Fibroblast of lung (primary cell): ENCODE measurements at regions not wholly inside any gene's neighbourhood (a gene's known extent, or its start where the extent isn't known, plus 50 kb on each side); places are given as distances from the start of the nearest gene placed in this dataset.

Experiments
- DNase-seq, 2 donors: peaks; one replicate each; pipeline versions ENCODE4 v3.0.0 to v3.0.0-alpha.2; 2010; ENCODE audit warnings: low read depth in 2 of 2
- H2AFZ ChIP-seq: 2 replicates; pipeline ENCODE4 v1.5.1; 2012; ENCODE audit warnings: low read length, control low read depth, inconsistent platforms
- H3K27ac ChIP-seq: 2 replicates; pipeline ENCODE4 v1.5.1; 2011; ENCODE audit warnings: low read length, control low read depth; ENCODE audit not compliant: insufficient read depth
- H3K27me3 ChIP-seq: 2 replicates; pipeline ENCODE4 v1.5.1; 2011; ENCODE audit warnings: mild to moderate bottlenecking, low read length; ENCODE audit not compliant: control insufficient read depth, insufficient read depth
- H3K36me3 ChIP-seq: 2 replicates; pipeline ENCODE4 v1.5.1; 2011; ENCODE audit warnings: low read length; ENCODE audit not compliant: control insufficient read depth, insufficient read depth
- H3K4me1 ChIP-seq: 2 replicates; pipeline ENCODE4 v1.5.1; 2011; ENCODE audit warnings: low read length; ENCODE audit not compliant: control insufficient read depth, insufficient read depth; ENCODE audit errors: extremely low read depth
- H3K4me2 ChIP-seq: 2 replicates; pipeline ENCODE4 v1.5.1; 2011; ENCODE audit warnings: low read length, control low read depth; ENCODE audit not compliant: insufficient read depth; ENCODE audit errors: extremely low read depth
- H3K4me3 ChIP-seq, 4 experiments: fragments of 200-600 bp in 1 of 4; sonication (generic) in 1 of 4; replicated peaks in 1 of 4; 2 replicates each; pipeline ENCODE4 v1.5.1; 2011 to 2016; ENCODE audit warnings: low read length in 4 of 4, low read depth in 3 of 4, mild to moderate bottlenecking in 3 of 4, control low read depth in 2 of 4, inconsistent platforms in 1 of 4, mixed read lengths in 1 of 4; ENCODE audit not compliant: insufficient read depth in 1 of 4; ENCODE audit errors: control extremely low read depth in 1 of 4
- H3K79me2 ChIP-seq: 2 replicates; pipeline ENCODE4 v1.5.1; 2012; ENCODE audit warnings: mild to moderate bottlenecking, low read length, inconsistent platforms; ENCODE audit not compliant: control insufficient read depth, insufficient read depth
- H3K9ac ChIP-seq: 2 replicates; pipeline ENCODE4 v1.5.1; 2011; ENCODE audit warnings: mild to moderate bottlenecking, low read length, control low read depth; ENCODE audit not compliant: insufficient read depth
- H3K9me3 ChIP-seq: 2 replicates; pipeline ENCODE4 v1.5.1; 2012; ENCODE audit warnings: low read depth, low read length; ENCODE audit not compliant: control insufficient read depth, insufficient read depth
- H4K20me1 ChIP-seq: 2 replicates; pipeline ENCODE4 v1.5.1; 2011; ENCODE audit warnings: low read length; ENCODE audit not compliant: control insufficient read depth, insufficient read depth; ENCODE audit errors: extremely low read depth
- EZH2 ChIP-seq: IDR thresholded peaks from 2 replicates; pipeline ENCODE4 v1.5.1; 2012; ENCODE audit warnings: low read length, control low read depth, mild to moderate bottlenecking; ENCODE audit errors: missing control alignments
- TF ChIP-seq, protein P1 (sequence below), 2 donors: IDR thresholded peaks in 1 of 2; conservative IDR thresholded peaks in 1 of 2; 1 replicate in 1 of 2; 2 replicates in 1 of 2; pipeline ENCODE4 v1.5.1; 2011 to 2012; ENCODE audit warnings: low read length in 2 of 2, control low read depth in 1 of 2, inconsistent platforms in 1 of 2, low read depth in 1 of 2, mild to moderate bottlenecking in 1 of 2

DNA sequence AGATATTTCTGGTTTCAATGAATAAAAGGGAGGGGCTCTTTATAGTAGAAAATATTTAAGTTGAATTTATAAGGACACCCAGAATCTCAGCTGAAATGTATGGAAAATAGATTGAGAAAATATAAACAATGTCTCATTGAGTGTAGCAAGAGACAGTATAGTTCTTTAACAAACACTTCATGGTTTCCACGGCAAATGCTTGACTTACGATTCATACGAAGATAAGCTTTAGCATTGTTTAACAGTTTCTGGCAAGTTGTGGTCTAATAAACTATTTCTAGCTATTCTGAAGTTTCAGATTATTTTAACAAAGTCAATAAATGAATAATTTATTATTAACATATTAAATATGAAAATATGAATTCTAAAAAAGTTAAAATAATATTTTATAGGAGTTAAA lies 1419.4 kb downstream of the KCNT2 start:
- DNase-seq: peak; percentile 29 to 44
- no peaks in the 10 kb centered on the region for H3K79me2 ChIP-seq
- no peak for TF ChIP-seq EZH2
- TF ChIP-seq, protein P1, sequence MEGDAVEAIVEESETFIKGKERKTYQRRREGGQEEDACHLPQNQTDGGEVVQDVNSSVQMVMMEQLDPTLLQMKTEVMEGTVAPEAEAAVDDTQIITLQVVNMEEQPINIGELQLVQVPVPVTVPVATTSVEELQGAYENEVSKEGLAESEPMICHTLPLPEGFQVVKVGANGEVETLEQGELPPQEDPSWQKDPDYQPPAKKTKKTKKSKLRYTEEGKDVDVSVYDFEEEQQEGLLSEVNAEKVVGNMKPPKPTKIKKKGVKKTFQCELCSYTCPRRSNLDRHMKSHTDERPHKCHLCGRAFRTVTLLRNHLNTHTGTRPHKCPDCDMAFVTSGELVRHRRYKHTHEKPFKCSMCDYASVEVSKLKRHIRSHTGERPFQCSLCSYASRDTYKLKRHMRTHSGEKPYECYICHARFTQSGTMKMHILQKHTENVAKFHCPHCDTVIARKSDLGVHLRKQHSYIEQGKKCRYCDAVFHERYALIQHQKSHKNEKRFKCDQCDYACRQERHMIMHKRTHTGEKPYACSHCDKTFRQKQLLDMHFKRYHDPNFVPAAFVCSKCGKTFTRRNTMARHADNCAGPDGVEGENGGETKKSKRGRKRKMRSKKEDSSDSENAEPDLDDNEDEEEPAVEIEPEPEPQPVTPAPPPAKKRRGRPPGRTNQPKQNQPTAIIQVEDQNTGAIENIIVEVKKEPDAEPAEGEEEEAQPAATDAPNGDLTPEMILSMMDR (conservative IDR thresholded peaks at IDR 0.05 in 1 of 2, IDR thresholded peaks at IDR 0.05 in 1 of 2; ENCODE audit: low read depth in 1 of 2, low read length in 2 of 2): no peak

DNA sequence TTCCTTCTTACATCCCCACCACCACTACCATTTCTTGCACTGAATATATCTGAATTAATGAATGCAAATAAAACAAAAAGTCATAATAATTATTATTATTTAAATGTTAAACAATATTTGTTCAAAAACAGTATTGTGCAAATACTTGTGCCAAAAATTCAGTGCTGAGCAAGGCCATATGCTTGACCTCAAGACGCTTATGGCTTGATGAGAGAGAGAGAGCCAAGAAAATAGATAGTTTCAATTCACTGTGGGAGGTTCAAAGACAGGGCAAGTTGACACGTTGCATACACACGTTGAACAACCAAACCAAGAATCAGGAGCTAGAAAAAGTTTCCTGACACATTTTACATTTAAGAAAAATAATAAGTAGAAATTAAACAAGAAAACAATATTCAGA lies 1421.7 kb downstream of the KCNT2 start:
- Histone ChIP-seq H3K9me3 (no peaks in the 10 kb centered on the region), H3K4me3 (no peak overlapping the region), H3K9ac (no peak overlapping the region), H4K20me1 (no peaks in the 10 kb centered on the region), H3K4me1 (no peaks in the 10 kb centered on the region), H3K27ac (no peak overlapping the region), H3K4me2 (no peak overlapping the region), H2AFZ (no peak overlapping the region), H3K36me3 (no peaks in the 10 kb centered on the region), H3K27me3 (no peaks in the 10 kb centered on the region), H3K79me2 (no peaks in the 10 kb centered on the region)
- no peak for TF ChIP-seq EZH2
- TF ChIP-seq, protein P1 (conservative IDR thresholded peaks at IDR 0.05 in 1 of 2, IDR thresholded peaks at IDR 0.05 in 1 of 2; ENCODE audit: low read depth in 1 of 2, low read length in 2 of 2): no peak
- no peak for DNase-seq

More for the DNA sequence above, 1419.4 kb downstream of the KCNT2 start:
- Histone ChIP-seq H3K36me3 (no peaks in the 10 kb centered on the region), H3K4me1 (no peaks in the 10 kb centered on the region), H3K27ac (no peak overlapping the region), H3K4me3 (no peak overlapping the region), H3K27me3 (no peaks in the 10 kb centered on the region), H3K9me3 (no peaks in the 10 kb centered on the region), H3K4me2 (no peak overlapping the region), H2AFZ (no peak overlapping the region), H3K9ac (no peak overlapping the region), H4K20me1 (no peaks in the 10 kb centered on the region)

DNA sequence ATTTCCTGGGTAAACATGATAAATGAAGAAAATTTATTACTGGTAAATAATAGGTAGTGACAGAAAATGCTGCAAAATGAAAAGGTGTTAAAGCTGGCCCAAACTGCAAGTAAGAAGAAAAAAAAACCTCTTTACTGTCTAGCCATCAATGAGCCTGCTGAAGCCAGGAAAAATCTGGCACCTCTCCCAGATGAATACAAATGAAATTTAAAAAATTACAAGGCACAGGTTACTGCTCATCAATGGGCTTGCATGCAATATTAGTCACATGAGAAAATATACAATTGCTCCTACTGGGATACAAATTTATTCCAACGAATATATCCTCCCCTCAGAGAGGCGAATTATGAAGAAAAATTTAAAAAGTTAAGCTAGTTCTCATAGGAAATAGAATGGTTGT lies 1422.5 kb downstream of the KCNT2 start:
- no peak overlapping the region for H2AFZ ChIP-seq
- DNase-seq: peak in 1 of 2 donors; percentile 0
- no peaks in the 10 kb centered on the region for H3K79me2 ChIP-seq
- H4K20me1 ChIP-seq: no peaks in the 10 kb centered on the region
- no peak for TF ChIP-seq EZH2
- TF ChIP-seq, protein P1 (conservative IDR thresholded peaks at IDR 0.05 in 1 of 2, IDR thresholded peaks at IDR 0.05 in 1 of 2; ENCODE audit: low read depth in 1 of 2, low read length in 2 of 2): no peak
- H3K4me1 ChIP-seq: no peaks in the 10 kb centered on the region
- H3K9me3 ChIP-seq: no peaks in the 10 kb centered on the region
- H3K4me2 ChIP-seq: no peak overlapping the region
- no peaks in the 10 kb centered on the region for H3K27me3 ChIP-seq
- no peak overlapping the region for H3K27ac ChIP-seq
- no peaks in the 10 kb centered on the region for H3K36me3 ChIP-seq
- no peak overlapping the region for H3K4me3 ChIP-seq
- H3K9ac ChIP-seq: no peak overlapping the region
